ENCODE measurements at regions not wholly inside any gene's neighbourhood (a gene's known extent, or its start where the extent isn't known, plus 50 kb on each side); places are given as distances from the start of the nearest gene placed in this dataset.
"Not testable (repeated sequence)": the region's sequence is repeated elsewhere in the genome, so short reads cannot be mapped to it uniquely, and the experiment has no call there.

- Mint-ChIP-seq H3K9me3 (no peaks in the 10 kb centered on the region), H3K4me1 (no peaks in the 10 kb centered on the region), H3K4me3 (no peak overlapping the region), H3K36me3 (no peaks in the 10 kb centered on the region), H3K27ac (no peak overlapping the region), H3K27me3 (no peaks in the 10 kb centered on the region)
- CTCF ChIA-PET, result no interaction called here
- DNase-seq, result no peak
Observed at GRCh38 chr6:9131201-9131600, 695.9 kb upstream of the SLC35B3 start.

GRCh38 chr6:9128970-9129369, 693.6 kb upstream of the SLC35B3 start:
- Mint-ChIP-seq H3K4me1 (no peaks in the 10 kb centered on the region), H3K27me3 (no peaks in the 10 kb centered on the region), H3K9me3 (peaks cover 3% of the 10 kb centered on the region), H3K4me3 (no peak overlapping the region), H3K27ac (no peak overlapping the region), H3K36me3 (no peaks in the 10 kb centered on the region)
- no peak for DNase-seq
- CTCF ChIA-PET, result interaction anchor here (1.1 kb wide), 1 partner anchor 11 kb away, joined by 3 read pairs; no protein-coding TSS in a partner anchor

GRCh38 chr6:9126878-9127560, 691.7 kb upstream of the SLC35B3 start:
- no peak for DNase-seq
- Mint-ChIP-seq H3K9me3 (peaks cover 3% of the 10 kb centered on the region), H3K27ac (no peak overlapping the region), H3K27me3 (no peaks in the 10 kb centered on the region), H3K4me1 (no peaks in the 10 kb centered on the region), H3K36me3 (no peaks in the 10 kb centered on the region), H3K4me3 (no peak overlapping the region)
- CTCF ChIA-PET, result no interaction called here

GRCh38 chr6:9126034-9126433, 690.7 kb upstream of the SLC35B3 start:
- DNase-seq, H3K9me3 Mint-ChIP-seq, H3K27me3 Mint-ChIP-seq, H3K4me3 Mint-ChIP-seq, H3K4me1 Mint-ChIP-seq, H3K27ac Mint-ChIP-seq, H3K36me3 Mint-ChIP-seq, CTCF ChIA-PET: not testable (repeated sequence)

- CTCF ChIA-PET, result no interaction called here
- H3K27ac Mint-ChIP-seq, result no peak overlapping the region
- H3K27me3 Mint-ChIP-seq, result no peaks in the 10 kb centered on the region
- no peaks in the 10 kb centered on the region for H3K4me1 Mint-ChIP-seq
- peaks cover 3% of the 10 kb centered on the region for H3K9me3 Mint-ChIP-seq
- no peak overlapping the region for H3K4me3 Mint-ChIP-seq
- H3K36me3 Mint-ChIP-seq, result no peaks in the 10 kb centered on the region
- no peak for DNase-seq
Observed at GRCh38 chr6:9121549-9121948, 686.2 kb upstream of the SLC35B3 start.

GRCh38 chr6:9116026-9116425, 680.7 kb upstream of the SLC35B3 start:
- Mint-ChIP-seq H3K27ac (no peak overlapping the region), H3K4me3 (no peak overlapping the region), H3K36me3 (no peaks in the 10 kb centered on the region), H3K9me3 (no peaks in the 10 kb centered on the region), H3K27me3 (no peaks in the 10 kb centered on the region), H3K4me1 (no peaks in the 10 kb centered on the region)
- CTCF ChIA-PET, result no interaction called here
- no peak for DNase-seq

- H3K36me3 Mint-ChIP-seq, result no peaks in the 10 kb centered on the region
- no peak overlapping the region for H3K27ac Mint-ChIP-seq
- no peak overlapping the region for H3K4me3 Mint-ChIP-seq
- no peak for DNase-seq
- H3K4me1 Mint-ChIP-seq, result no peaks in the 10 kb centered on the region
- no peaks in the 10 kb centered on the region for H3K9me3 Mint-ChIP-seq
- CTCF ChIA-PET, result no interaction called here
- no peaks in the 10 kb centered on the region for H3K27me3 Mint-ChIP-seq
Observed at GRCh38 chr6:9112544-9112943, 677.2 kb upstream of the SLC35B3 start.

- CTCF ChIA-PET, result no interaction called here
- Mint-ChIP-seq H3K36me3 (no peaks in the 10 kb centered on the region), H3K27me3 (no peaks in the 10 kb centered on the region), H3K4me1 (no peaks in the 10 kb centered on the region), H3K4me3 (no peak overlapping the region), H3K27ac (no peak overlapping the region), H3K9me3 (peaks cover 9% of the 10 kb centered on the region)
- no peak for DNase-seq
Observed at GRCh38 chr6:9103876-9104521, 668.7 kb upstream of the SLC35B3 start.

- H3K4me1 Mint-ChIP-seq, result no peaks in the 10 kb centered on the region
- H3K27me3 Mint-ChIP-seq, result no peaks in the 10 kb centered on the region
- no peaks in the 10 kb centered on the region for H3K36me3 Mint-ChIP-seq
- peaks cover 9% of the 10 kb centered on the region for H3K9me3 Mint-ChIP-seq
- no peak overlapping the region for H3K27ac Mint-ChIP-seq
- CTCF ChIA-PET, result no interaction called here
- no peak overlapping the region for H3K4me3 Mint-ChIP-seq
- no peak for DNase-seq
Observed at GRCh38 chr6:9101920-9102319, 666.6 kb upstream of the SLC35B3 start.

- CTCF ChIA-PET, result no interaction called here
- Mint-ChIP-seq H3K27ac (no peak overlapping the region), H3K36me3 (no peaks in the 10 kb centered on the region), H3K4me1 (no peaks in the 10 kb centered on the region), H3K27me3 (no peaks in the 10 kb centered on the region), H3K4me3 (no peak overlapping the region), H3K9me3 (peaks cover 9% of the 10 kb centered on the region)
- no peak for DNase-seq
Observed at GRCh38 chr6:9100869-9101580, 665.7 kb upstream of the SLC35B3 start.

- Mint-ChIP-seq H3K9me3 (peaks cover 9% of the 10 kb centered on the region), H3K4me1 (no peaks in the 10 kb centered on the region), H3K36me3 (no peaks in the 10 kb centered on the region), H3K4me3 (no peak overlapping the region), H3K27me3 (no peaks in the 10 kb centered on the region), H3K27ac (no peak overlapping the region)
- CTCF ChIA-PET, result no interaction called here
- DNase-seq, result no peak
Observed at GRCh38 chr6:9095729-9096128, 660.4 kb upstream of the SLC35B3 start.

GRCh38 chr6:9095137-9095536, 659.8 kb upstream of the SLC35B3 start:
- CTCF ChIA-PET, result no interaction called here
- Mint-ChIP-seq H3K27me3 (no peaks in the 10 kb centered on the region), H3K36me3 (no peaks in the 10 kb centered on the region), H3K4me3 (no peak overlapping the region), H3K27ac (no peak overlapping the region), H3K4me1 (peaks cover under 1% of the 10 kb centered on the region), H3K9me3 (peaks cover 4% of the 10 kb centered on the region)
- no peak for DNase-seq

- no peak overlapping the region for H3K4me3 Mint-ChIP-seq
- H3K27ac Mint-ChIP-seq, result no peak overlapping the region
- CTCF ChIA-PET, result no interaction called here
- H3K27me3 Mint-ChIP-seq, result no peaks in the 10 kb centered on the region
- peaks cover 9% of the 10 kb centered on the region for H3K4me1 Mint-ChIP-seq
- no peaks in the 10 kb centered on the region for H3K36me3 Mint-ChIP-seq
- DNase-seq, result no peak
- H3K9me3 Mint-ChIP-seq, result no peaks in the 10 kb centered on the region
Observed at GRCh38 chr6:9089724-9090123, 654.4 kb upstream of the SLC35B3 start.

GRCh38 chr6:9087470-9087869, 652.1 kb upstream of the SLC35B3 start:
- Mint-ChIP-seq H3K36me3 (no peaks in the 10 kb centered on the region), H3K9me3 (no peaks in the 10 kb centered on the region)

GRCh38 chr6:9086331-9086730, 651.0 kb upstream of the SLC35B3 start:
- CTCF ChIA-PET, result no interaction called here
- no peak for DNase-seq
- Mint-ChIP-seq H3K36me3 (no peaks in the 10 kb centered on the region), H3K9me3 (no peaks in the 10 kb centered on the region), H3K4me3 (no peak overlapping the region), H3K27me3 (no peaks in the 10 kb centered on the region), H3K27ac (no peak overlapping the region), H3K4me1 (peaks cover 9% of the 10 kb centered on the region)

More at GRCh38 chr6:9087470-9087869, 652.1 kb upstream of the SLC35B3 start:
- Mint-ChIP-seq H3K27me3 (no peaks in the 10 kb centered on the region), H3K4me1 (peaks cover 9% of the 10 kb centered on the region), H3K4me3 (no peak overlapping the region), H3K27ac (no peak overlapping the region)
- CTCF ChIA-PET, result no interaction called here
- no peak for DNase-seq
